Germinal center (tissue), 1 donor: ENCODE measurements at regions not wholly inside any gene's neighbourhood (a gene's known extent, or its start where the extent isn't known, plus 50 kb on each side); places are given as distances from the start of the nearest gene placed in this dataset.

Source experiments
- DNase-seq: peaks from one replicate; pipeline ENCODE4 v3.0.0; 2012; ENCODE audit warnings: mixed read lengths, low spot score

DNA sequence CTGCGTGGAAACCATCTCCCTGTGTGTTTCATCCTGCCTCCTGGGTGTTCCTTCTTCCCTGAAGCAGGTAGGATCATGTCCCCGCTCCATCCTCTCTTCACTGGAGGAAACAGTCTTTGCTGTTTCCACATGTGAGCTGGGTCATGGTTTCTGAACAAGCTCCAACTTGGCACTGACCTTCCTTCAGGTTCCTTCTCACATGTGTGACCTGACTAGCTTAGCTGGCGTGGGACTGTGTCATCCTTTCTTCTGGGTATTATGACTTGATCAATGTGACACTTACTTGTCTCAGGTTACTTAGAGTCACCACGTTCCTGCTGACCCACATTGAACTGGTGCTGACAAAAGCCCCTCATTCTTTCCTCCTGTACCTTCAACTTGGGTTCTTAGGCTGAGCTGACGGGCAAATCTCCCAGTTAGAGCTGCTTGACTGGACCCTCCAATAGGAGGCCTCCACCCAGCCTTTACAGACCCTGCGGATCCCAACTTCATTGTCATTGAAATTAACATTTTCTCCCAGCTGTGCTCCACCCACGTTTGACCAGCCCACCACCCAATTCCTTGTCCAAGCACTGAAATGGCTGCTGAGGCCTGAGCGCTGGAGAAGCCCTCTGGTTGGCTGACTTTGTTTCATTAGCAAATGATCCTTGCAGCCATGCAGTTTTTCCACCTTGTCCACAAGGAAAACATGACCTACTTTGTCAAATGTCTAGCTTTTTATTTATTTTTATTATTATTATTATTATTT is 128.1 kb downstream of the DDX1 start:
- no peak for DNase-seq

- no peak for DNase-seq
These were observed 129.1 kb downstream of the DDX1 start for GRCh38 chr2:15720561-15721307.

DNA sequence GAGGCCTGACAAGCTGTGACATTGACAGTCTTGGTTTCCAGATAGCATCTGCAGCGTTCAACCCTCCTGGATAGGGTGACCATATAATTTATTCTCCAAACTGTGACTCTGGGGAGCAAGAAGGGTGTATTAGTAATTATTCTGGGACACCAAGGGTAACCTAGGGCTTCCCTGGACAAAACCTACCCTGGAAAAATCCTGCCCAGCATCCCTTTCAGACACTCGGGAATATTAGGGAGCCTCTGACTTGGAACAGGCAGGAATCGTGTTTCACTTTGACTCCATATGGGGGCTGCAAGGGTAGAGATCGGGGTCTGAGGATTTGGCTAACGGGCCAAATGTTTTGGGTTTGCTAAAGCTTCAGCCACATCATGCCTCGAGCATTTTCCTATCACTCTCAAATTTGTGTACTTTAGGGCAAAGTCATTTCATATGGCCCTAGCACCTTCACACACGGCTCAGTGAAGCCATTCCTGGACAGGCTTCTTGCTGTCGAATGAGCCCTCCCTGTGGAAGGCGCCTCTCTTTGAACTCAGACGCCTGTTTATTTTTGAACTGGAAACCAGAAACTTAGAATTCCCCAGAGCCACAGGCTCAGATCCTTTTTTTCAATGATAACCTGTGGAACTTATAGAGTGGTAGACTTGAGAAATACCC is 129.9 kb downstream of the DDX1 start:
- DNase-seq = no peak

GRCh38 chr2:15722980-15723379 is 131.3 kb downstream of the DDX1 start:
- DNase-seq = no peak

GRCh38 chr2:15724235-15724634 is 132.6 kb downstream of the DDX1 start:
- DNase-seq = no peak

DNA sequence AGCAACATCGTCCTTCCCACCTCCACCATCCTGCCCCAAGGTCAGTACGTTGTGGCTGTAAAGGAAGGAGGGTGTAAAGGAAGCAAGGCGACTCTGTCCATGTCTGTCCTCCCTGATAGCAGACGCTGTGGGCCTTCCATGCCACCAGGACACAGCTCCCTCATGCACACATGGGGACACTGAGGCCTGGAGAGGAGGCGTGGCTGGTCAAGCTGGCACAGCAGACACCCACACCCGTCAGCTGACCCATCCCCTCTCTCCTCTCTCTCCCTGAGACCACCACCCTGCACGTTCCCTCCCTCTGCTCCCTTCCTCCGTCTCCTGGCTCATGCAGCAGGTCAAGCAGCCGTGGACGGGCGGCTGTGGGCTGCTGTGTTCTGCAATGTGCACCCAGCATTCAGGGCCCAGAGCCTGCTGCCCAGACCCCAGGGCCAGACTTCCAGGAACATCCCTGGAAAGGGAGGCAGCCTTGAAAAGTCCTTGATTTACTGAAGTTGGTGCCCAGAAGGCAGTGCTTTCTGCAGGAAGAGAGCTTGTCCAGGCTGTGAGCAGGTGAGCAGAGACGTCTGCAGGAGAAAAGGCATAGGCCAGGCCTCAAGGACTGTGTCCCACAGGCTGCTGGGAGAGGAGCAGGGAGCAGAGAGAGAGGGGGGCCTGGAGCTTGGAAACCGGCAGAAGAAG is 133.6 kb downstream of the DDX1 start:
- DNase-seq = no peak

DNA sequence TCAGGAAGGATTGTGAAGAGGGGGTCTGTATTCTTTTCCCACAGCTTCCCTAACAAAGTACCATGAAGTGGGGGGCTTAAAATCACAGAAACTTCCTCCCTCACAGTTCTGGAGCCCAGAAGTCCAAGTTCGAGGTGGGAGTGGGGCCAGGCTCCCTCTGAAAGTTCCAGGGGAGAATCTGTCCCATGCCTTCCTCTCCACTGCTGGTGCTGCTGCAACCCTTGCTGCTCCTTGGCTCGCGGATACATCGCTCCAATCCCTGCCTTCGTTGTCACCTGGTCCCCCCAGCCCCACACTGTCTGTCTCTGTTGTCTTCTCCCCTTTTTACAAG is 134.1 kb downstream of the DDX1 start:
- no peak for DNase-seq

GRCh38 chr2:15726321-15727057 is 134.8 kb downstream of the DDX1 start:
- DNase-seq = no peak

GRCh38 chr2:15727396-15728244 is 136.0 kb downstream of the DDX1 start:
- no peak for DNase-seq

DNA sequence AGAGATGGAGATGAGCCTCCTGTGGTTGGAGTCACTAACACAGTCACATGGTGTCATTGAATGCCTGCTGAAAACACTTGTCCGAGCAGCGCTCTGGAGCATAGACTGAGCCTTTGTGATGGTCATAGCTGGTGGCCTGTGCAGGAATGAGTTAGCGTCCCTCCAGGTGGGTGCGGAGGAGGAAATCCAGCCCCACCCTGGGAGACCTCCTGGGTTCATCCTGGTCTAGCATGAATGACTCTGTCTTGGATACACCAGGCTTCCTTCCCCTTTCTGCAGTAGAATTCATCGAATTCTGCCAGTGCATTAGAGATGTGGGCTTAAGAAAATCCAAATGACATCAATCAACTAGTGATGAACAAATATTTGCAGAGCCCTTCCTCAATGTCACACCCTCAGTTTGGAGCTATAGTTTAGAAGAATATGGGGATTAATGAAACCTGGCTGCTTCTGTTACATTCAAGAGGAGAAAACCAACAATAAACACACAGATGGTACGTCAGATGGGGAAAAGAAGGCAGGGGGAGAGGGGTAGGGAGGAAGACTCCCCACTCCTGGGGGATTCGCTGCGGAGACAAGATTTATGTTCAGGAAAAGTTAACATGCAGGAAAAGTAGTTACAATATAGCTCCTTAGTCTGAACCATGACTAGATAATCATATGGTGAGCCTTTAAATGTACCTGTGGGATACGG is 136.7 kb downstream of the DDX1 start:
- no peak for DNase-seq

- DNase-seq = no peak
These were observed 137.3 kb downstream of the DDX1 start for GRCh38 chr2:15729001-15729400.

DNA sequence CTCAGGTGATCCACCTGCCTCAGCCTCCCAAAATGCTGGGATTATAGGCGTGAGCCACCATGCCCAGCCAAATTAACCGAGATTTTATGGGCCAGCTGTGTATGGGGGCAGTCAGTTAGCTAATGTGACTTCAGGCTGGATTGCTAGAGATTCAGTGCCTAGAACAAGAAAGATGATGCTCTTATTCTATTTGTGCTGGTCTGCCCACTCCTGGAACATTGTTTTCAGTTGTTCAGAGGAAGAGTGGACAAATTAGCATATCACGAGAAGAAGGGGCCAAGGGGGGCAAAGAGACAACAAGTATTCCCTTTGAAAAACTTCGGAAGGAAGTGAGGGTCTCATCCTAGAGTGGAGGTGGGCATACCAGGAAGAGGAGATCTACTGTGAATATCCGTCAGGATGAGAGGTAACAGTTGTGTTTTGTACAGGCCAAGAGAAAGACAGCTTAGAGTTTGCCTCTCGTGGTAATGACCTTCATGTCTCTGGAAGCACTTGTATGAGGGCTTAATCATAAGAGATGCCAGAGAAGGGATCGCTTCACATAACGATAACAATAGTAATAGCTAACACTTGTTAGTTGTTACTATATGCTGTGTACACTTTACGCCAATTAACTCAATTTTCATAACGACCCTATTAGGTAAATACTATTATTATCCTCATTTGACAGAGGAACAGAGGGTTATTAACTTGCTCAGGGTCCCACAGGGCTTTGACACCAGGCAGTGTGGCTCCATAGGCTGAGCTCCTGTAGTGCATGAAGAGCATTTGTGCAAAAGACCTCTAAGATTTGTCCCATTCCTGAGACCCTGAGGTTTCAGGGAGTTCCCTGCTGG is 138.3 kb downstream of the DDX1 start:
- no peak for DNase-seq

- DNase-seq = no peak
These were observed 139.0 kb downstream of the DDX1 start for GRCh38 chr2:15730545-15731212.

GRCh38 chr2:15731213-15731888 is 139.7 kb downstream of the DDX1 start:
- no peak for DNase-seq

- no peak for DNase-seq
These were observed 140.2 kb downstream of the DDX1 start for GRCh38 chr2:15731889-15732271.

DNA sequence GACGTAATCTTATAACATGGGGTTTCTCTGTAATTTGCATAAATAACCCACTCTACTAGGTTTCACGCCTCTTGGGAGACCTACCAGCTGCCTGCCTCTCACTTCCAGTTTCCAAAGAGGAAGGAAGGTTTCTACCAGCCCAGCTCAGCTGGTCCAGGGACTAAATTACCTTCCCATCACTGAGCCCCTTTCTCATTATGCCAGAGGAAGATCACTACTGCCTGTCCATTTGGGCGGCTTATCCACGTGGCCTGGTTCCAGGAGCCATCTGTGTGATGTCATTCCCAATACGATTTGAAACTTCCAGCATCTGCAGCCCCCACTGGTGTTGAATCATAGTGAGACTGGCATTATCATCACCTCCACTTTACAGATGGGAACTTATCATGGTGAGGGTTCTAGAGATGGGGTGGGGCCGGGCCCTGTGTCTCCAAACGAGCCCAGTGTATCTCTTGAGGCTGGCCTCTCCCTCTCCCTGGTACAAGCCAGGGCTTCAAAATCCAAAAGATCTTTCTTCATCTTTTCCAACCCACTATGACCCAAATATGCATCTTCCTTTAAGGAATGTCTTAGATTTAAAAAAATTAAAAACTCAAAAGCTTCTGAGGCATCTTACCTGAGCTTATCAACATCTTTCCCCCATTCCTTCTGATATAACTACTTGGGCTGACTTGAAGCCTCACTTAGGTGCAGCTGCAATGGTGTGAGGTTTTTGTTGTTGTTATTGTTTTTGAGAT is 140.8 kb downstream of the DDX1 start:
- DNase-seq = peak; percentile 82

GRCh38 chr2:15733867-15734673 is 142.4 kb downstream of the DDX1 start:
- no peak for DNase-seq
